GM18909 (cell line): ENCODE measurements at regions not wholly inside any gene's neighbourhood (a gene's known extent, or its start where the extent isn't known, plus 50 kb on each side); places are given as distances from the start of the nearest gene placed in this dataset.

ENCODE experiments used
- ATAC-seq: cut with Tn5 transposase; IDR thresholded peaks from one replicate; pipeline ENCODE4 v1.9.1; 2021; ENCODE audit warnings: mild to moderate bottlenecking; ENCODE audit not compliant: unreplicated experiment, poor library complexity

DNA sequence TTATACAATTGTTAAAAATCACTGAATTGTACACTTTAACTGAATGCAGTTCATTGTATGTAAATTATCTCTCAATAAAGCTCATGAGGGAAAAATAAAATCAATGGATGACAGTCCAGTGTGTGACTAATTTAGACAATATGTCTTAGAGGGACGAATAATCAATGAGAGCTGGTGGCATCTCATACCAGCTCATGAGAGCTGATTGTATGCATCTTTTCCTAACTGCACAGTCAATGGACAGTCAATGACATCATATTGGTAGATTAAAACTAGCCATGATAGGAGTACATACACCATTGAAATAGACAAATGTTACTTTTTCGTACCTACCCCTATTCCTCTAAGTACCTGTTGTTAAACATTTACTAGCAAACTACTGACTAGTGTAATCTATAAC is 946.1 kb downstream of the SQOR start:
- ATAC-seq: no peak

DNA sequence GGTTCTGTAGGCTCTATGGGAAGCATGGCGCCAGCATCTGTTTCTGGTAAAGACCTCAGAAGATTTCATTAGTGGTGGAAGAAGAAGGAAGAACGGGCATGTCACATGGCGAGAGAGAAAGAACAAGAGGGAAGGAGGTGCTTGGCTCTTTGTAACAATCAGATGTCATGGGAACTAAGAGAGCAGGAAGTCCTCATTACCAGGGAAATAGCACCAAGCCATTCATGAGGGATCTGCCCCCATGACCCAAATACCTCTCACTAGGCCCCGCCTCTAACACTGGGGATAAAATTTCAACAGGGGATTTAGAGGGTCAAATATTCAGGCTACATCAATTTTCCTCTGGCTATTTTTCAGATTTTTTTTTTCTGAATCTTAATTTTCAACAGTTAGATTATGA is 954.3 kb downstream of the SQOR start:
- no peak for ATAC-seq

DNA sequence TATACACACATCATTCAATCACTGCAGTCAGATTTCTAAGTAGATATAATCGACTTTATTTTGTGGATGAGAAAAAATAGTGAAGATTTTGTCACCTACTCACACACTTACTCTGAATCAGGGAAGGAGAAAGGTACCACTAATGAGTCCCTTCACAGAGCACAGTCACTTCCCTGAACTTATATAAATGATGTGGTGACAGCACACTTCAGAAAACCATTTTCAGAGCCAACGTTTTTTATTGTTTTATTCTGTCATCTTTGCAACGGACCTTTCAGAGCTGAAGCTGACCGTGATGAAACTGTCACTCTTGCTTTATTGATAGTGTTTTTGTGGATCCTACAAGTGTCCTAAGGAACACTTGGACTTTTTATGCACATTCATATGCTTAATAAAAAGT is 956.6 kb downstream of the SQOR start:
- ATAC-seq: no peak

DNA sequence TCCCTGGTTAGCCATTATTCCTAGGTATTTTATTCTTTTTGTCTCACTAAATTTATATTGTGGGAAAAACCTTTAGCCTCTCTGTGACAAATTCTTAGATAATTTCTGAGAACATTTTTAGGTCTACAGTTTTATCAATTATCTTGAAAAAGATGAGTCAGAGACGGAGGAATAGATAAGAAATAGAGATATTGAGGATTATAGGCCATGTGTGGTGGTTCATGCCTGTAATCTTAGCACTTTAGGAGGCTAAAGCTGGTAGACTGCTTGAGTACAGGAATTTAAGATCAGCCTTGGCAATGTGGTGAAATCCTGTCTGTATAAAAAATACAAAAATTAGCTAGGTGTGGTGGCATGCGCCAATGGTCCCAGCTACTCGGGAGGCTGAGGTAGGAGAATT is 960.2 kb downstream of the SQOR start:
- no peak for ATAC-seq

DNA sequence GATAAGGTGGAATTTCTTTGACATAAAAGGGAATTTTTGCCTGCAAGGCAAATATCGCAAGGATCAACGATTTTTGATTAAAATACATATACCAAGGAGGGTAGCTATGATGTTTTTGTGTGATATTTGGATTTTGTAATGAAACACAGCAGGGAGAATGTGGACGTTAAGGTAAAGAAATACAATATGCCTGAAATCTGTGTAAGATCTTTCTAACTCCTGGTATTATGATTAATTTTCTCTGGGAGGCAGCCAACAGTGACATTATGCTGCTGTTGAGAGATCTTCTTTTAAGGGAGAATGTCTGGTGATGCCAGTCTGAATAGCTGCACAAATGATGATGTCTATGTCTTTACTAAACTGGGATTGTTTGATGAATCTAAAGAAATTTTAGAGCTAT is 972.2 kb downstream of the SQOR start:
- no peak for ATAC-seq

DNA sequence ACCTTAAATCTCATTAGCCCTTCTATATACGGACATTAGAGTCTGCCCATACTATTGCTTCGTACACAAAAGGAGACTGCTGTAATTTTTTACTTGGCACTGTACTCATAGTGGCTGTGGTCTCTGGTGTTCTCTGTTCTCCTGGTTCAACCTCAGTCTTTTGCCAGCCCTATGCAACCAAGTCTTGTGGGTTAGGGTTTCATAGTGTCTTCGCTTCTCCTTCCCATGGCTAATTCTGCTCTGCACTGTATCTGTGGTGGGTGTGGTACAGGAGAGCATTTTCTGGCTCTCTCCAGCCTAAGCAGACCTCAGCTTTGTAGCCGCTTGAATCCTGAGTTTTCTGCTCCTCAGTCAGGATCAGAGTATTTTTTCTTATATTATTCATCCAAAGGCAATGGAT is 981.2 kb downstream of the SQOR start:
- no peak for ATAC-seq

DNA sequence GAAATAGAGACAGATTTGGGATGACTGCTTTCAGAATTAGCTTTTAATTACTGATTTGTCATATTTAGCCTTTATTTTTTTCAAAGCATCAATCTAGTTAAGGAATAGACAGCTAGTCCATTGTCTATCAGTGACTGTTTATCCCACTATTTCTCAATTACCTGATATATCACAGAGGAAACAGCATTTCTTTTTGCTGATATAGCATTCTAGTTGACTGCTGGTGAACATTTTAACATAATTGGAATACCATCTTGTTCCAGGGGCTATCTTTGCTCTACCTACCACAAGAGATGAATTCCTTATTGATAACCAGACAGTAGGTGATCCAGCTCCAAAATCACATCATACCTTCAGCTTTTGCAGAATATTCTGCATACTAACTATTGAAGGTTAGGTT is 982.7 kb downstream of the SQOR start:
- no peak for ATAC-seq

DNA sequence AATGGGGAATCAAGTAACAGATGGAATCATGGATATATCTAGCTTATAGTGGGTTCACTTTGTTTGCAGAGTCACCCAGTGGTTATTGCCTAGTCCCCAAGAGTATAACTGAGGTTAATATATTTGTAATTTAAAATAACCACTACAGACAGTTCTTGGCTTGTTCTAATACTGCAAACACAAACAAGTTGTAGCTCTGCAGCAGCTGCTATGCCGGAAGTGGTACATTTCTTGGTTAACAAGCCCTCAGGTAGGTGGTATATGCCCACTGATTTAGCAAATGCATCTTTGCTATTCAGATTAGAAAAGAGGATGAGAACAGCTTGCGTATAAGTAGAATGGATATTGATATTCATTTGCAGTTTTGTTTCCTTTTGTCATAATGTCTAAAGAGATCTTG is 984.2 kb downstream of the SQOR start:
- ATAC-seq: no peak

DNA sequence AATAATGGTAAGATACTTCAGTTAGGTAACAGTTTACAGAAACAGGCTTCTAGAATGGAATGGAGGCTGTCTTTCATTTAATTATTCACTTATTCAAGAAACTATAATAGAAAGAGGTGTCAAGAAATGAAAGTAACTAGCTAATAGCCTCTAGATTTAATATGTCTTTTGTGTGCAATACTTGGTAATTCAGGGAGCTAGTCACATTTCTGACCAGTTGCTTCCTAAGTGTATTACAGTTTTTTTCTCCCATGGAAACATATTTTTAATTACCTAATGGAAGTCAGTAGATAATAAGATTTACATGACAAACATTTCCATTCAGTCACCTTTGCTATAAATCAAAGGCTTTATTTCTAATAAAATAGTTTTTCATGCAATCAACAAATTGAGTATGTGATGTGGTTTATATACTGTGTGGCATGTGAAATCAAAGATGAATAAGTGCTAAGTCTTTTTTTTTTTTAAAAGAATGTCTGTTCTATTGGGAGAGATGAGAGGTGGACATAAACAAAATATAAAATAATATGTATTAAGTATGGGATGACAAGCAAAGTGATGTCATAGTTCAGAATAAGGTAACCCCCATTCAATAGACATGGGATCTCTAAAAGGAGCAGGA is 985.7 kb downstream of the SQOR start:
- ATAC-seq: no peak

DNA sequence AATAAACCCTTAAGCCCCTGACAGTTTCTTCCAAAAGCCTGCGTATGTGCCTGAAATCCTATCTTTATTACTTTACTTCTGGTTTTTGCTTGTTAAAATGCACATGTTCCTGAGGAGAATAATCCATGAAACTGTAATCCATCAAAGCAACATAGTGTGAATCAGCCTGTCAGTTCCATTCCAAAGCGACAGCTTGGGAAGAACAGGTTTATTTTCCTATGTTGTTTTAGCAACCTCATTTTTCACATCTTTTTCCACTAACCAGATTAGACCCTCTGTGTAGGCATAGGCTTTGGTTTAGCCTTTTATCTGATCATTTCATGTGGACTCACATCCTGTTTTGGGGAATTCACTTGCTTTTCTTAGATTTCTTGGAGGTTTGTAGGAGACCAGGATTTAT is 988.0 kb downstream of the SQOR start:
- no peak for ATAC-seq

DNA sequence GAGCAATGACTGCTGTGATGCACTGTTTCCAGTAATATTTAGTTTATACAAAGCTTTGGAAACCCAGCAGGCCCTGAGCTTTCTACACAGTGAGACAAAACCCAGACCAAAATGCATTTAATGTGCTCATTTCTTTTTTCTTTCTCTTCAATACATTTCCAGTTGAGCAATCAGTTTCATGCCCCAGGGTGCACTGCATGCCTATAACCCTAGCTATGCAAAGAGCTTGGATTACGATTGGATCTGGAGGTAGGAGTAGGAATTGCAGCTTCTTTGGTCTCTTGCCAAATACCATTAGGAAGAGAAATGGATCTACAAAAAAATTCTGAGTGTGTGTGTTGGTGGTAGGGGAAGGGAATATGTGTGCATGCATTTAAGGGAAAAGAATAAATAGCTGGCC is 1001.4 kb downstream of the SQOR start:
- no peak for ATAC-seq

DNA sequence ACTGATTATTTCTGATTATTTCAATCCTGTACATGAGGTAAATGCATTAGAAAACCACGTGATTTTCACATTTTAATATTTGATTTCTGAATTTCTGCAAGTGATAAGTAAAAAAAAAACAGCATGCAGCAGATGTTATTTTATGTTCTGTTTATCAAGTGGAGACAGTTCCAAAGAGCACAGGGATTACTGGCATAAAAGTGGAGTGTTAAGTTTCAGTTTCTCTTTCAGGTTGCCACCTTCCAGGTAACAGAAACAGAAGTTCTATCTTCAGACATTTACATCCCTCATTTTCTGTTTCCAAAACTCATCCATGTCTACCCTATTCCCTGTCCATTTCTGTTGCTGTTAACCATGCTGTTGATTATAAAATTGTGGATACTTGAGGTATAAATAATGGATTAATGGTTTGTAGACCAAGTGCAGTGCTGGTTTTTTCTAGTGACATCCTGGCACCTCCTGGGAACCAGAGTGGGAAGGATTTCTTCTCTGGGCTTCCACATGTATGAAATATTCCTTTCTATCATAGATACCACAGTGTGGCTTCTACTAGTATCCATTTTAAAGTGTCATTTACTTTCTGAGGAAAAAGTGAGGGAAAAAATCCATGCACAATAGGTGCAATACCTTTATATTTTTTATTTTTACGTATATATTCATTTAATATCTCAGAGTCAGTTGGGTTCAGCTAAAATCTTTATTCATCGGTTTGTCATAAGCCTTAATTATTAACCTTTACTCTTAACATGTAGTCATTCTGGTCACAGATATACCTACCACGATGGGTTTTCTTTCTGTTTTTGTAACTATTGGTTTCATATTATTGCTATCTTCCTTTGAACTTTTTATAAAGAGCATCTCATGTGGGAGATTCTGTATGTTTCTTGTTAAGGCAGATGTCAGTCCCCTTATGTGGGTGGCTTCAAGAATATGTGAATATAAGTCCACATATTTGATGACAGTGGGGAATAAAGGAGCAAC is 1010.0 kb downstream of the SQOR start:
- ATAC-seq: no peak

DNA sequence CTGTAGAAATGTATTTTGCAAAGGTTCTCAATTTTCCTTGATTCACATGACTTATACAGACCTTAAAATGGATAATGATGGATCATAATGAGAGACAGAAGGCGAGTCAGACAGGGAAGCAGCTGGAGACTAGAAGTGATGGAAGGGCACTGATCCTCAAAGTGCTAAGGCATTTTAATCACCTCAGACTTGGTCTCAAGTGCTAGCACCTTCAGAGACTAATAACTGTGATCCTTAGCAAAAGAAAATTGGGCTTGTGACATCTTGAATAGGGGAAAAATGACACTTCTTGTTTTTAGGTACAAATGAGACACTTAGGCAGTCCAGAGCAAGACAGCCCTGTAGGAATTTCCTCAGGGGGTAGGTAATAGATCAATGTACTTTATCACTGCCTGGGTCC is 1011.7 kb downstream of the SQOR start:
- ATAC-seq: no peak

DNA sequence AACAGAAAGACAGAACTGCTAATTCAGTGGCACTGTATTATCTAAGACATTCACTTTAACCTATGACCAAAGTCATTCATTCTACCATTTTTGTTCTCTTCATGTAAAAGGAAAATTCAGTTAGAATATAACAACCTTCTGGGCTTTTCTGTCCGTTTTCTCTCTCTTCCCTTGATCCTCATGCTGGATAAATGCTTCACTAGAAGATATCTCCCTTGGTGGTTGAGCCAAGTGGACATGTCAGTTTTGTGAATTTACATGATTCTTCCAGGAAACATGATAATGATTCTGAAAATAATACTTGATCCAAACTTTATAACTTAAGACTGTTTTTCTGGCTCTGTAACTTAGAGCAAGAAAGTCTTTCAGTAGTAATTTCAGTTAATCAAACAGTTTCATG is 1012.2 kb downstream of the SQOR start:
- ATAC-seq: no peak

DNA sequence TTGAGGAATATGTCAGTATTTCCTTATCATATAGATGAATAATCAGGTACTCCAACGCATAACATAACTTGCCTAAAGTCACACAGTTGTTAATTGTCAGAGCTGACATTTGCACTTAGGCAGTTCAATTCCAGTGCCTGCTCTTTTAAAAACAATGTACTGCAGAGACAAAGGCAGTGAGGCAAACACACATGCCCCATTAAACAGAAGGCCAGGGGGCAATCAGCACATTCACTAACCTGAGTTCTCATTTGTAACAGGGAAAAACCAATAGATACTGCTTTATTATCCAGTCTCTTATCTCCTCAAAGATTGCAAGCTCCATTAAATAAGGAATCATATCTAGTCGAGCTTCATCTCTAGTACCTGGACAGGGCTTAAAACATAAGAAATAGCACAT is 1017.4 kb downstream of the SQOR start:
- no peak for ATAC-seq

DNA sequence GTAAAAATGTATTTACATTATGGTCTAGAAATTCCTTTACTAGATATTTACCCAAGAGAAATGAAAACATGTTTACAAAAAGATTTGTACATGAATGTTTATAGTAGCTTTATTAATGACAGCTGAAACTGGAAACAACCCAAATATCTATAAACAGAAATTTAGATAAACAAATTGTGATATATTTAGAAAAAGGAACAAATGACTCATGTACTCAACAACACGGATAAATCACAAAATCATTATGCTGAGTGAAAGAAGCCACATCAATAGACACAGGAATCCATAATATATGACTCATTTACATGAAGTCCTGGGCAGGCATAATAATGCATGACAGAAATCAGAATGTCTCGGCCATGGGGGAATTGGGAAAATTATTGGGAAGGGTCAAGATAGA is 1020.2 kb downstream of the SQOR start:
- ATAC-seq: no peak

DNA sequence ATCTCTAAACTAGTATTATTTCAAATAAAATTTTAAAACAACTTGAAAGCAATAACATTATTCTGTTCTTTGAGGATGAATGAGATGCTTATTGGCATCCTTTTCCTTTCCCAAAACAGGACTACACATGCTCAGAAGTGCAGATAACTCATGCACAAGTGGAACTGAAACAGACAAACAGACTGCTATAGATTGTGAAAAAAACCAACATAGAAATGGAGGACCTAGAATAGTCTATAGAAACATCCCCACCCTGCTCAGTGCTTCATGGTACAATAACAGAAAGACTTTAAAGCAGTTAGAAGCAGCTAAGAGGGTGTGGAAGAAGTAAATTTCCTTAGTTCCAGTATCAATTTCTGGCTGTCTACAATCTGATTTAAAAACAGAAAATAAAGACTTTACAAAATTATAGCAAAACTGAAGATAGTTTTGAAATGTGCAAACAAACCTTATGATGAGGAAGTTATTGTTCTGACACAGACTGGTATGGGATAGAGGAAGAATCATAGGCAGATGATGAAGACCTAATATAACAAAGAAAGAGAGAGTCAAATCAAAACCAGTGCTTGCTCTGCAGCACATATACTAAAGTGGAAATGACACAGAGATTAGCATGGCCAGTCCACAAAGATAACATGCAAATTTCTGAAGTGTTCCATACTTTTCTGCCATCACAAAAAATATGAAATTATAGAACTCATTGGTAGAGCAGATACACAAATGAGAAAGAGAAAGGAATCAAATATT is 1025.4 kb downstream of the SQOR start:
- no peak for ATAC-seq

DNA sequence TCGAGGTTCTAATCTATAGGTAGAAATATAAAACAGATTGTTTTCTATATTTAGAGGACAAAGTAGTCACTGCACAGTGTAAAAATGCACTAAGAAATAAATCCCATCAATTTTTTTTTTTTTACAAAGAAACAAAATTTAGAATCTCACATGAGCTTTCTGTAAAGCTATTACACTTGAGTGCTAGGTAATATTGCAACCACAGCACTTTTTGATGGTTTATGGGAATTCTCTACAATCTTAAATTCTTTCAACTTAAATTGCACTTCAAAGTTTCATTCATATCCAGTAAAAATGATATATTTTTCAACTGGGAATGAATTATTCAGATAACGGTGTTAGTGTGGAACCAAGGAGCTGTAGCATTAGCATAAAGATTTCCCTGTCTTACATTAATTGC is 1035.4 kb downstream of the SQOR start:
- ATAC-seq: no peak

DNA sequence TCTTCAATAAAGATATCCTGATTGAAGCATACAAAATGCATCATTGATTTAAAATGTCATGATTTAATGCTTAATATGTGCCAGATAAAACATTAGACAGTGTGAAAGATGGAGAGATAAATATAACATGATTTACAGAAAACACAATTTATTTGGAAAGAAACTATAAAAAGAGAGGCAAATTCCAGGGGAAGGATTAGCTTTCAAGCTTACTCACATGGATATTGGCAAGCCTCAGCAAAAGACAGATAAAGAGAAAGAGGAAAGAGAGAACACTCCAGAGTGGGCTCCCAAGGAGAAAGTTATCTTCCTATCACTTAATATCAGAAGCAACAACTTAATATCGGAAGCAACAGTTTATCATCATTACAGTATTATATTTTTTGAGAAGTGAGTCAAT is 1036.5 kb downstream of the SQOR start:
- no peak for ATAC-seq

DNA sequence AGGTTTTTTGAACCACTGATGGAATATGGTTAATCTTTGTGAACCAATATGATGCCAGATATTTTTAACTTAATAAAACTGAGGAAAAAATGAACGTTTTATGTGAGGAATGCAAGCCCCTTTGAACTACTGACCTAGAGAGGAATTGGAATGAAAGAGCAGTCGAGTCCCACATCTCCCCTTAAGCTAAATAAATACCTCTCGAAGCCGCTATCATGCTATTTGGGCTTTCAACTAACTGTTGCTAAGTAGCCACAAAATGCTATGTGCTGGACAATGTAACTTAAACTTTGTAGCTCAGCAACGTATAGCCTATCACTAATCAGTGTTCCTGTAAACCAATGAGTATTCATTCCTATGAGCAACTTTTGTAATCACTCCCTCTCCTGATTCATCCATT is 1037.2 kb downstream of the SQOR start:
- ATAC-seq: no peak
